Liver (tissue), 3 donors: ENCODE measurements at regions not wholly inside any gene's neighbourhood (a gene's known extent, or its start where the extent isn't known, plus 50 kb on each side); places are given as distances from the start of the nearest gene placed in this dataset.

ENCODE experiments used
- EGR1 ChIP-seq, 2 donors: IDR thresholded peaks; 2 replicates each; pipeline ENCODE4 v1.6.1; 2016 to 2018; ENCODE audit warnings: antibody characterized with exemption in 2 of 2, low read depth in 2 of 2
- FOXA1 ChIP-seq: IDR thresholded peaks from 2 replicates; pipeline ENCODE4 v1.6.1; 2016; ENCODE audit warnings: antibody characterized with exemption
- FOXA2 ChIP-seq: IDR thresholded peaks from 2 replicates; pipeline ENCODE4 v1.6.1; 2016; ENCODE audit warnings: antibody characterized with exemption
- HNF4A ChIP-seq, 2 donors: conservative IDR thresholded peaks; 2 replicates each; pipeline ENCODE4 v1.6.1; 2016; ENCODE audit warnings: antibody characterized with exemption in 2 of 2, mild to moderate bottlenecking in 2 of 2
- RAD21 ChIP-seq, 2 donors: IDR thresholded peaks; 2 replicates each; pipeline ENCODE4 v1.6.1; 2016; ENCODE audit warnings: antibody characterized with exemption in 2 of 2, mild to moderate bottlenecking in 2 of 2
- TAF1 ChIP-seq: conservative IDR thresholded peaks from 2 replicates; pipeline ENCODE4 v1.6.1; 2016; ENCODE audit warnings: antibody characterized with exemption, mild to moderate bottlenecking
- YY1 ChIP-seq: IDR thresholded peaks from 2 replicates; pipeline ENCODE4 v1.6.1; 2016; ENCODE audit warnings: antibody characterized with exemption, mild to moderate bottlenecking
- TF ChIP-seq, protein P1 (sequence below): fragments of 150-350 bp; IDR thresholded peaks from 2 replicates; pipeline ENCODE4 v1.5.1; 2017; ENCODE audit warnings: improper control_type of control experiment, low read depth, low read length; ENCODE audit not compliant: missing input control
- TF ChIP-seq, protein P2 (sequence below): IDR thresholded peaks from 2 replicates; pipeline ENCODE4 v1.6.1; 2016; ENCODE audit warnings: antibody characterized with exemption
- TF ChIP-seq, protein P3 (sequence below): IDR thresholded peaks from 2 replicates; pipeline ENCODE4 v1.6.1; 2016; ENCODE audit warnings: antibody characterized with exemption, mild to moderate bottlenecking
- TF ChIP-seq, protein P4 (sequence below): IDR thresholded peaks from 2 replicates; pipeline ENCODE4 v1.6.1; 2016; ENCODE audit warnings: antibody characterized with exemption
- donor health status: healthy.
- donor health status: healthy.

DNA sequence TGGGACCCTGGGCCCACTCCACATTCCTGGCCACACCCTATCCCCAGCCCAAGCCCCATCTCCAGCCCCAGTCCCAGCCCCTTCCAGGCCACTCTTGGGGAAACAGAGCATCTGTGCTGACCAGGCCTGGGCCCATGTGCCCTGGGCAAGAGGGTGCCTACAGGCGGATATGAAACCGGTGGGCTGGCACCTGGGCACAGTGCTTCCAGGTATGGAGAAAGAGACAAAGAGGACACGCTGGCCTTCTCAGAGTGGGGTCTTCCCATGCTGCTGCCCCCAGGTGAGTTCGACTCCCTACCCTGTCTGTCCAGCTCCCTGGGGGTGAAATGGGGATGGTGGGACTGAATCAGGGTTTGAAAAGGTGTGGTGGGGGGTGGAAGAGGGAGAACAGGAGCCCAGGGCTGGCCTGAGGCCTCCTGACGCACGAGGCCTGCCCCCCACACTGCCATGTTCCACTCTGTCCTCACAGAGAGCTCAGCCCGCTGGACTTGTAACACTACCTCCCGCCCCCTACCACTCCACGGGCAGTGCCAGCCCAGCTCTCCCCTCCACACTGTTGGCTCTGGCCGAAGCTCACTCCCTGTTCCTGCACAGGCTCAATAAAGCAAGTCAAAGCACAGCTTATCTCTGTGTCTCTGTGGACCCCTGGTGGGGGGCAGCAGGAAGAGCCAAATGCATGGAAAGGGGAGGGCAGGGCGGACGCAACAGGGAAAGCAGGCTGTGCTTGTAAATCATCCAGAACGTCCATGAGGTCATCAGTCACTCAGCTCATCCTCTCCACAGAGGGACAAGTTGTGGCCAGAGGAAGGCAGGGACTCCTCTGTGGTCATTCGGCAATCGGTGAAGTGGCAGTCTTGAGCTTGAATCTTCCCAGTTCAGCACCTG is 71.1 kb upstream of the TMEM97 start:
- TF ChIP-seq, protein P1, sequence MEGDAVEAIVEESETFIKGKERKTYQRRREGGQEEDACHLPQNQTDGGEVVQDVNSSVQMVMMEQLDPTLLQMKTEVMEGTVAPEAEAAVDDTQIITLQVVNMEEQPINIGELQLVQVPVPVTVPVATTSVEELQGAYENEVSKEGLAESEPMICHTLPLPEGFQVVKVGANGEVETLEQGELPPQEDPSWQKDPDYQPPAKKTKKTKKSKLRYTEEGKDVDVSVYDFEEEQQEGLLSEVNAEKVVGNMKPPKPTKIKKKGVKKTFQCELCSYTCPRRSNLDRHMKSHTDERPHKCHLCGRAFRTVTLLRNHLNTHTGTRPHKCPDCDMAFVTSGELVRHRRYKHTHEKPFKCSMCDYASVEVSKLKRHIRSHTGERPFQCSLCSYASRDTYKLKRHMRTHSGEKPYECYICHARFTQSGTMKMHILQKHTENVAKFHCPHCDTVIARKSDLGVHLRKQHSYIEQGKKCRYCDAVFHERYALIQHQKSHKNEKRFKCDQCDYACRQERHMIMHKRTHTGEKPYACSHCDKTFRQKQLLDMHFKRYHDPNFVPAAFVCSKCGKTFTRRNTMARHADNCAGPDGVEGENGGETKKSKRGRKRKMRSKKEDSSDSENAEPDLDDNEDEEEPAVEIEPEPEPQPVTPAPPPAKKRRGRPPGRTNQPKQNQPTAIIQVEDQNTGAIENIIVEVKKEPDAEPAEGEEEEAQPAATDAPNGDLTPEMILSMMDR, result no peak
- no peak for TF ChIP-seq YY1
- TF ChIP-seq FOXA1, result no peak
- TF ChIP-seq TAF1, result no peak
- TF ChIP-seq HNF4A (conservative IDR thresholded peaks at IDR 0.05), result no peak
- TF ChIP-seq, protein P2, sequence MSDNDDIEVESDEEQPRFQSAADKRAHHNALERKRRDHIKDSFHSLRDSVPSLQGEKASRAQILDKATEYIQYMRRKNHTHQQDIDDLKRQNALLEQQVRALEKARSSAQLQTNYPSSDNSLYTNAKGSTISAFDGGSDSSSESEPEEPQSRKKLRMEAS, result no peak
- TF ChIP-seq, protein P3, sequence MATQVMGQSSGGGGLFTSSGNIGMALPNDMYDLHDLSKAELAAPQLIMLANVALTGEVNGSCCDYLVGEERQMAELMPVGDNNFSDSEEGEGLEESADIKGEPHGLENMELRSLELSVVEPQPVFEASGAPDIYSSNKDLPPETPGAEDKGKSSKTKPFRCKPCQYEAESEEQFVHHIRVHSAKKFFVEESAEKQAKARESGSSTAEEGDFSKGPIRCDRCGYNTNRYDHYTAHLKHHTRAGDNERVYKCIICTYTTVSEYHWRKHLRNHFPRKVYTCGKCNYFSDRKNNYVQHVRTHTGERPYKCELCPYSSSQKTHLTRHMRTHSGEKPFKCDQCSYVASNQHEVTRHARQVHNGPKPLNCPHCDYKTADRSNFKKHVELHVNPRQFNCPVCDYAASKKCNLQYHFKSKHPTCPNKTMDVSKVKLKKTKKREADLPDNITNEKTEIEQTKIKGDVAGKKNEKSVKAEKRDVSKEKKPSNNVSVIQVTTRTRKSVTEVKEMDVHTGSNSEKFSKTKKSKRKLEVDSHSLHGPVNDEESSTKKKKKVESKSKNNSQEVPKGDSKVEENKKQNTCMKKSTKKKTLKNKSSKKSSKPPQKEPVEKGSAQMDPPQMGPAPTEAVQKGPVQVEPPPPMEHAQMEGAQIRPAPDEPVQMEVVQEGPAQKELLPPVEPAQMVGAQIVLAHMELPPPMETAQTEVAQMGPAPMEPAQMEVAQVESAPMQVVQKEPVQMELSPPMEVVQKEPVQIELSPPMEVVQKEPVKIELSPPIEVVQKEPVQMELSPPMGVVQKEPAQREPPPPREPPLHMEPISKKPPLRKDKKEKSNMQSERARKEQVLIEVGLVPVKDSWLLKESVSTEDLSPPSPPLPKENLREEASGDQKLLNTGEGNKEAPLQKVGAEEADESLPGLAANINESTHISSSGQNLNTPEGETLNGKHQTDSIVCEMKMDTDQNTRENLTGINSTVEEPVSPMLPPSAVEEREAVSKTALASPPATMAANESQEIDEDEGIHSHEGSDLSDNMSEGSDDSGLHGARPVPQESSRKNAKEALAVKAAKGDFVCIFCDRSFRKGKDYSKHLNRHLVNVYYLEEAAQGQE, result no peak
- no peak for TF ChIP-seq RAD21 (IDR thresholded peaks at IDR 0.05)
- TF ChIP-seq FOXA2, result no peak
- TF ChIP-seq EGR1 (IDR thresholded peaks at IDR 0.05; ENCODE audit: low read depth in 2 of 2), result no peak
- TF ChIP-seq, protein P4, sequence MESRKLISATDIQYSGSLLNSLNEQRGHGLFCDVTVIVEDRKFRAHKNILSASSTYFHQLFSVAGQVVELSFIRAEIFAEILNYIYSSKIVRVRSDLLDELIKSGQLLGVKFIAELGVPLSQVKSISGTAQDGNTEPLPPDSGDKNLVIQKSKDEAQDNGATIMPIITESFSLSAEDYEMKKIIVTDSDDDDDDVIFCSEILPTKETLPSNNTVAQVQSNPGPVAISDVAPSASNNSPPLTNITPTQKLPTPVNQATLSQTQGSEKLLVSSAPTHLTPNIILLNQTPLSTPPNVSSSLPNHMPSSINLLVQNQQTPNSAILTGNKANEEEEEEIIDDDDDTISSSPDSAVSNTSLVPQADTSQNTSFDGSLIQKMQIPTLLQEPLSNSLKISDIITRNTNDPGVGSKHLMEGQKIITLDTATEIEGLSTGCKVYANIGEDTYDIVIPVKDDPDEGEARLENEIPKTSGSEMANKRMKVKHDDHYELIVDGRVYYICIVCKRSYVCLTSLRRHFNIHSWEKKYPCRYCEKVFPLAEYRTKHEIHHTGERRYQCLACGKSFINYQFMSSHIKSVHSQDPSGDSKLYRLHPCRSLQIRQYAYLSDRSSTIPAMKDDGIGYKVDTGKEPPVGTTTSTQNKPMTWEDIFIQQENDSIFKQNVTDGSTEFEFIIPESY, result no peak
